ENCODE measurements at regions not wholly inside any gene's neighbourhood (a gene's known extent, or its start where the extent isn't known, plus 50 kb on each side); places are given as distances from the start of the nearest gene placed in this dataset.

GRCh38 chr7:96447109-96447645, 125.3 kb upstream of the SLC25A13 start:
- RAD21 ChIA-PET (ENCODE audit: low non-redundant PET in 1 of 2, low total read pairs in 2 of 2, uncharacterized antibody in 2 of 2, unreplicated experiment in 2 of 2), result no interaction called here
- no peaks in the 10 kb centered on the region for H3K4me1 ChIP-seq (ENCODE audit: control insufficient read depth in 1 of 2, insufficient read depth in 2 of 2, low read length in 2 of 2)
- H3K27ac ChIP-seq (ENCODE audit: low read depth, low read length), result no peak overlapping the region
- TF ChIP-seq JUND (IDR thresholded peaks at IDR 0.05) (no peak), SRF (IDR thresholded peaks at IDR 0.05; ENCODE audit: low read depth) (no peak), SP1 (IDR thresholded peaks at IDR 0.05; ENCODE audit: low read depth) (no peak), CBX3 (IDR thresholded peaks at IDR 0.05; ENCODE audit: low read depth) (no peak), ELF1 (IDR thresholded peaks at IDR 0.05; ENCODE audit: borderline replicate concordance, low read depth) (no peak), RAD21 (IDR thresholded peaks at IDR 0.05; ENCODE audit: low read depth) (no peak), ZFX (IDR thresholded peaks at IDR 0.05) (no peak), POLR2AphosphoS5 (IDR thresholded peaks at IDR 0.05; ENCODE audit: low read depth, low read length) (no peak), TCF7L2 (IDR thresholded peaks at IDR 0.05; ENCODE audit: borderline replicate concordance, extremely low read depth, insufficient read depth, insufficient read length) (no peak)
- TF ChIP-seq, protein P1, sequence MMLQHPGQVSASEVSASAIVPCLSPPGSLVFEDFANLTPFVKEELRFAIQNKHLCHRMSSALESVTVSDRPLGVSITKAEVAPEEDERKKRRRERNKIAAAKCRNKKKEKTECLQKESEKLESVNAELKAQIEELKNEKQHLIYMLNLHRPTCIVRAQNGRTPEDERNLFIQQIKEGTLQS (IDR thresholded peaks at IDR 0.05), result no peak
- peaks cover 61% of the 10 kb centered on the region for H3K27me3 ChIP-seq (ENCODE audit: insufficient read depth, low read length)
- H3K4me2 ChIP-seq (ENCODE audit: low read length), result no peak overlapping the region
- CTCF ChIA-PET, result no interaction called here
- intact Hi-C loops (cut with micrococcal nuclease), result no loop called here
- no peak overlapping the region for H3K4me3 ChIP-seq (replicated peaks in 1 of 2; ENCODE audit: low read depth in 1 of 2, low read length in 2 of 2)
- no peaks in the 10 kb centered on the region for H3K9me3 ChIP-seq (ENCODE audit: control insufficient read depth in 1 of 2, insufficient read depth in 1 of 2, low read depth in 1 of 2, low read length in 2 of 2)
- H3K36me3 ChIP-seq (ENCODE audit: control insufficient read depth in 1 of 2, insufficient read depth in 2 of 2, low read length in 2 of 2), result no peaks in the 10 kb centered on the region
- H2AFZ ChIP-seq (ENCODE audit: low read depth, low read length, poor library complexity, severe bottlenecking), result no peak overlapping the region
- no peak for ATAC-seq
- H3K79me2 ChIP-seq (ENCODE audit: insufficient read depth, low read length), result no peaks in the 10 kb centered on the region
- POLR2A ChIA-PET, result no interaction called here
- no TSS peak for BruUV-seq (replicated peaks)
- no peaks in the 10 kb centered on the region for H4K20me1 ChIP-seq (ENCODE audit: insufficient read depth)
- DNase-seq (ENCODE audit: low read depth, low spot score), result no peak
- no peak overlapping the region for H3K9ac ChIP-seq (ENCODE audit: low read length)
- H3K9me2 ChIP-seq (ENCODE audit: insufficient read depth), result no peaks in the 10 kb centered on the region

DNA sequence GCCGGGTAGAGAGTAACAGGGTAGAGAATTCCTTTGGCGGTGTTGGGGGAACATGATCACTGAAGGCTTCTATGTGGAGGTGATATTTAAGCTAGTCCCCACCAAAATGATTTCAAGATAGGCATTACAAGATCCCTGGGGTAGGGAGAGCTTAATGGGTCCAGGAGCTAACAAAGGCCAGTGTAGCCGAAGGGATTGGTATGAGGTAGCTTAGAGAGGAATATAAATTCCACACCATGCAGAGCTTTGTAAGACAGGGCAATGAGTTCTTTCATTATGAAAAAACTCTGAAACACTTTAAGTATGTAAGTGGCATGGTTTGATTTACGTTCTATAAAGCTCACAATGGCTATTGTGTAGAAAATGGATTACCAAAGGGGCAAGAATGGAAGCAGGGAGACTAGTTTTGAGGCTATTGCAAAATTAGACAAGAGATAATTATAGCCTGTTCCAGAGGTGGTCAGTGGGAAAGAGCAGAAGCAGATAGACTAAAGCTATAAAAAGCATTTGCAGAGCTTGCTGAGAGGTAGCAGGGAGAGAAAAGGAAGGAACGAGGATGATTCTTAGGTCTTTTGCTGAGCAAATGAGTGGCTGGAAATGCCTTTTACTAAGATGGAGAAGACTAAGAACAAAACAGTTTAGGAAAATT, 119.7 kb upstream of the SLC25A13 start:
- H3K36me3 ChIP-seq (ENCODE audit: control insufficient read depth in 1 of 2, insufficient read depth in 2 of 2, low read length in 2 of 2), result no peaks in the 10 kb centered on the region
- no peaks in the 10 kb centered on the region for H4K20me1 ChIP-seq (ENCODE audit: insufficient read depth)
- no peaks in the 10 kb centered on the region for H3K79me2 ChIP-seq (ENCODE audit: insufficient read depth, low read length)
- DNase-seq (ENCODE audit: low read depth, low spot score), result no peak
- H3K4me2 ChIP-seq (ENCODE audit: low read length), result no peak overlapping the region
- no peak overlapping the region for H2AFZ ChIP-seq (ENCODE audit: low read depth, low read length, poor library complexity, severe bottlenecking)
- H3K9me3 ChIP-seq (ENCODE audit: control insufficient read depth in 1 of 2, insufficient read depth in 1 of 2, low read depth in 1 of 2, low read length in 2 of 2), result no peaks in the 10 kb centered on the region
- POLR2A ChIA-PET, result no interaction called here
- no peaks in the 10 kb centered on the region for H3K4me1 ChIP-seq (ENCODE audit: control insufficient read depth in 1 of 2, insufficient read depth in 2 of 2, low read length in 2 of 2)
- no peak overlapping the region for H3K4me3 ChIP-seq (replicated peaks in 1 of 2; ENCODE audit: low read depth in 1 of 2, low read length in 2 of 2)
- RAD21 ChIA-PET (ENCODE audit: low non-redundant PET in 1 of 2, low total read pairs in 2 of 2, uncharacterized antibody in 2 of 2, unreplicated experiment in 2 of 2), result no interaction called here
- no peak for ATAC-seq
- no peaks in the 10 kb centered on the region for H3K9me2 ChIP-seq (ENCODE audit: insufficient read depth)
- no peak overlapping the region for H3K9ac ChIP-seq (ENCODE audit: low read length)
- CTCF ChIA-PET, result no interaction called here
- intact Hi-C loops (cut with micrococcal nuclease), result no loop called here
- peaks cover 36% of the 10 kb centered on the region for H3K27me3 ChIP-seq (ENCODE audit: insufficient read depth, low read length)
- BruUV-seq (replicated peaks), result no TSS peak
- no peak overlapping the region for H3K27ac ChIP-seq (ENCODE audit: low read depth, low read length)
- TF ChIP-seq ELF1 (IDR thresholded peaks at IDR 0.05; ENCODE audit: borderline replicate concordance, low read depth) (no peak), MAX (IDR thresholded peaks at IDR 0.05) (no peak), SIN3A (IDR thresholded peaks at IDR 0.05; ENCODE audit: low read depth) (no peak), ZFX (IDR thresholded peaks at IDR 0.05) (no peak), JUND (IDR thresholded peaks at IDR 0.05) (no peak), SP1 (IDR thresholded peaks at IDR 0.05; ENCODE audit: low read depth) (no peak), POLR2AphosphoS5 (IDR thresholded peaks at IDR 0.05; ENCODE audit: low read depth, low read length) (no peak), EZH2 (IDR thresholded peaks at IDR 0.05) (no peak), POLR2A (IDR thresholded peaks at IDR 0.05; ENCODE audit: borderline replicate concordance, extremely low read depth, insufficient read depth, insufficient read length) (no peak), RAD21 (IDR thresholded peaks at IDR 0.05; ENCODE audit: low read depth) (no peak)
- TF ChIP-seq, protein P2, sequence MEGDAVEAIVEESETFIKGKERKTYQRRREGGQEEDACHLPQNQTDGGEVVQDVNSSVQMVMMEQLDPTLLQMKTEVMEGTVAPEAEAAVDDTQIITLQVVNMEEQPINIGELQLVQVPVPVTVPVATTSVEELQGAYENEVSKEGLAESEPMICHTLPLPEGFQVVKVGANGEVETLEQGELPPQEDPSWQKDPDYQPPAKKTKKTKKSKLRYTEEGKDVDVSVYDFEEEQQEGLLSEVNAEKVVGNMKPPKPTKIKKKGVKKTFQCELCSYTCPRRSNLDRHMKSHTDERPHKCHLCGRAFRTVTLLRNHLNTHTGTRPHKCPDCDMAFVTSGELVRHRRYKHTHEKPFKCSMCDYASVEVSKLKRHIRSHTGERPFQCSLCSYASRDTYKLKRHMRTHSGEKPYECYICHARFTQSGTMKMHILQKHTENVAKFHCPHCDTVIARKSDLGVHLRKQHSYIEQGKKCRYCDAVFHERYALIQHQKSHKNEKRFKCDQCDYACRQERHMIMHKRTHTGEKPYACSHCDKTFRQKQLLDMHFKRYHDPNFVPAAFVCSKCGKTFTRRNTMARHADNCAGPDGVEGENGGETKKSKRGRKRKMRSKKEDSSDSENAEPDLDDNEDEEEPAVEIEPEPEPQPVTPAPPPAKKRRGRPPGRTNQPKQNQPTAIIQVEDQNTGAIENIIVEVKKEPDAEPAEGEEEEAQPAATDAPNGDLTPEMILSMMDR (IDR thresholded peaks at IDR 0.05 in 2 of 3, conservative IDR thresholded peaks at IDR 0.05 in 1 of 3; ENCODE audit: borderline replicate concordance in 1 of 3, insufficient read depth in 1 of 3, low read depth in 2 of 3, low read length in 2 of 3), result no peak
- TF ChIP-seq, protein P3, sequence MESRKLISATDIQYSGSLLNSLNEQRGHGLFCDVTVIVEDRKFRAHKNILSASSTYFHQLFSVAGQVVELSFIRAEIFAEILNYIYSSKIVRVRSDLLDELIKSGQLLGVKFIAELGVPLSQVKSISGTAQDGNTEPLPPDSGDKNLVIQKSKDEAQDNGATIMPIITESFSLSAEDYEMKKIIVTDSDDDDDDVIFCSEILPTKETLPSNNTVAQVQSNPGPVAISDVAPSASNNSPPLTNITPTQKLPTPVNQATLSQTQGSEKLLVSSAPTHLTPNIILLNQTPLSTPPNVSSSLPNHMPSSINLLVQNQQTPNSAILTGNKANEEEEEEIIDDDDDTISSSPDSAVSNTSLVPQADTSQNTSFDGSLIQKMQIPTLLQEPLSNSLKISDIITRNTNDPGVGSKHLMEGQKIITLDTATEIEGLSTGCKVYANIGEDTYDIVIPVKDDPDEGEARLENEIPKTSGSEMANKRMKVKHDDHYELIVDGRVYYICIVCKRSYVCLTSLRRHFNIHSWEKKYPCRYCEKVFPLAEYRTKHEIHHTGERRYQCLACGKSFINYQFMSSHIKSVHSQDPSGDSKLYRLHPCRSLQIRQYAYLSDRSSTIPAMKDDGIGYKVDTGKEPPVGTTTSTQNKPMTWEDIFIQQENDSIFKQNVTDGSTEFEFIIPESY (IDR thresholded peaks at IDR 0.05; ENCODE audit: extremely low read depth, insufficient replicate concordance, low read length), result no peak

All from HCT116 (cell line).